ENCODE measurements at regions not wholly inside any gene's neighbourhood (a gene's known extent, or its start where the extent isn't known, plus 50 kb on each side); places are given as distances from the start of the nearest gene placed in this dataset.

DNA sequence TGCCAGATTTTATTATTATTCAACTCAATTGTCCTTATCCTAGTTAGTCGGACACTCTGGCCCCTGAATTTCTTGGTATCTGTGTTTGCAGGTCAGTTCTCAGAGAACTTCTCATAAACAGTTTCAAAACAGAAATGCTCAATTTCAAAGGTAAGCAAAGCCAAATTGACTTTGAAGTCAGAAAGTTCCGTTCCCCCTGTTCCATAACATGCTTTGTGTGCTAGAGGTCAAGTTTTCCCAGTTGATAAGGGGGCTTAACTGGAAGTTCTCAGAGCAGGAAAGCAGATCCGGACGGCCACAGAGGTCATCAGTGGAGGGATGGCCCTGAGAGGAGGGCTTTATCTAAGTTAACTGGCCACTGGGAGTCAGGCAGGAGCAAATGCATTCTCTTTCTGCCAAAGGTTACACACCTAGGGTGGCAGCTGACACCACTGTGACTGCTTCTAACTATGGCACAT is 417.2 kb downstream of the COG6 start:
- Histone ChIP-seq H4K20me1 (ENCODE audit: control insufficient read depth, insufficient read depth) (no peaks in the 10 kb centered on the region), H3K79me2 (ENCODE audit: control insufficient read depth, insufficient read depth, low read length) (no peaks in the 10 kb centered on the region), H3K27ac (ENCODE audit: control insufficient read depth, insufficient read depth) (no peak overlapping the region), H3K9me3 (replicated peaks; ENCODE audit: control insufficient read depth, insufficient read depth, low read length) (no peaks in the 10 kb centered on the region), H3K4me2 (ENCODE audit: control insufficient read depth, insufficient read depth) (no peak overlapping the region), H3K36me3 (ENCODE audit: control insufficient read depth in 2 of 2, insufficient read depth in 2 of 2, low read length in 1 of 2) (no peaks in the 10 kb centered on the region), H3K9ac (ENCODE audit: control insufficient read depth, insufficient read depth, low read length) (no peak overlapping the region), H3K27me3 (replicated peaks in 1 of 2; ENCODE audit: control insufficient read depth in 2 of 2, insufficient read depth in 2 of 2, low read length in 1 of 2) (peaks cover 2 to 10% of the 10 kb centered on the region in 2 experiments; a peak in 2 of 4 replicates), H3K4me1 (ENCODE audit: control insufficient read depth, insufficient read depth, low read length) (no peaks in the 10 kb centered on the region), H2AFZ (ENCODE audit: control insufficient read depth, low read depth, low read length) (no peak overlapping the region), H3K4me3 (no peak overlapping the region)
- intact Hi-C loops (cut with micrococcal nuclease; ENCODE audit: unreplicated experiment) (no loop called here), in situ Hi-C loops (cut with MboI) (no loop called here)
- FAIRE-seq (no peak), ATAC-seq (no peak), DNase-seq (ENCODE audit: low read depth, low spot score) (no peak)
- POLR2A ChIA-PET = interaction anchor here (0.7 kb wide), 1 partner anchor 491 kb away, joined by 3 read pairs; no protein-coding TSS in a partner anchor
- SMC1A ChIA-PET (ENCODE audit: uncharacterized antibody, unreplicated experiment) = interaction anchor here (0.7 to 0.8 kb wide), 2 partner anchors 600 to 608 kb away, joined by 3 read pairs; no protein-coding TSS in a partner anchor
- no TSS peak for BruUV-seq (replicated peaks)
- RAD21 ChIA-PET (ENCODE audit: unreplicated experiment) = no interaction called here
- CTCF ChIA-PET = interaction anchor here (1.0 kb wide), 1 partner anchor 610 kb away, joined by 4 read pairs; no protein-coding TSS in a partner anchor
- 78% methylated on average over 4 of the region's 4 CpGs for WGBS (ENCODE audit: insufficient coverage, insufficient replicate concordance, low lambda C conversion rate, missing lambda C conversion rate)
- TF ChIP-seq ZZZ3 (IDR thresholded peaks at IDR 0.05; ENCODE audit: control insufficient read depth, insufficient read length, low read depth) = no peak
- TF ChIP-seq, protein P1, sequence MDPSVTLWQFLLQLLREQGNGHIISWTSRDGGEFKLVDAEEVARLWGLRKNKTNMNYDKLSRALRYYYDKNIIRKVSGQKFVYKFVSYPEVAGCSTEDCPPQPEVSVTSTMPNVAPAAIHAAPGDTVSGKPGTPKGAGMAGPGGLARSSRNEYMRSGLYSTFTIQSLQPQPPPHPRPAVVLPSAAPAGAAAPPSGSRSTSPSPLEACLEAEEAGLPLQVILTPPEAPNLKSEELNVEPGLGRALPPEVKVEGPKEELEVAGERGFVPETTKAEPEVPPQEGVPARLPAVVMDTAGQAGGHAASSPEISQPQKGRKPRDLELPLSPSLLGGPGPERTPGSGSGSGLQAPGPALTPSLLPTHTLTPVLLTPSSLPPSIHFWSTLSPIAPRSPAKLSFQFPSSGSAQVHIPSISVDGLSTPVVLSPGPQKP (IDR thresholded peaks at IDR 0.05; ENCODE audit: low read depth, low read length) = no peak
- no peak for TF ChIP-seq SMAD1 (IDR thresholded peaks at IDR 0.05; ENCODE audit: low read depth, partially characterized antibody)
- TF ChIP-seq BHLHE40 (IDR thresholded peaks at IDR 0.05; ENCODE audit: borderline replicate concordance in 1 of 2, low read depth in 2 of 2, low read length in 1 of 2) = no peak
- no peak for TF ChIP-seq NRF1 (conservative IDR thresholded peaks at IDR 0.05; ENCODE audit: low read depth, low read length)
- no peak for TF ChIP-seq RBBP5 (conservative IDR thresholded peaks at IDR 0.05)
- no peak for TF ChIP-seq EZH2 (IDR thresholded peaks at IDR 0.05; ENCODE audit: borderline replicate concordance, control insufficient read depth, low read depth, low read length)
- no peak for TF ChIP-seq RCOR1 (conservative IDR thresholded peaks at IDR 0.05; ENCODE audit: low read depth, low read length)
- no peak for TF ChIP-seq NR2F1 (conservative IDR thresholded peaks at IDR 0.05)
- TF ChIP-seq CHD4 (IDR thresholded peaks at IDR 0.05) = no peak
- no peak for TF ChIP-seq KDM1A (IDR thresholded peaks at IDR 0.05; ENCODE audit: borderline replicate concordance)
- TF ChIP-seq HCFC1 (IDR thresholded peaks at IDR 0.05; ENCODE audit: low read length) = no peak
